ENCODE measurements at regions not wholly inside any gene's neighbourhood (a gene's known extent, or its start where the extent isn't known, plus 50 kb on each side); places are given as distances from the start of the nearest gene placed in this dataset.

GRCh38 chr11:115741376-115742107 is 237.3 kb upstream of the CADM1 start:
- peak overlapping the region; percentile 17 for H3K27ac Mint-ChIP-seq
- peaks cover 46% of the 10 kb centered on the region for H3K4me1 Mint-ChIP-seq (ENCODE audit: unreplicated experiment)
- TF ChIP-seq, protein P1, sequence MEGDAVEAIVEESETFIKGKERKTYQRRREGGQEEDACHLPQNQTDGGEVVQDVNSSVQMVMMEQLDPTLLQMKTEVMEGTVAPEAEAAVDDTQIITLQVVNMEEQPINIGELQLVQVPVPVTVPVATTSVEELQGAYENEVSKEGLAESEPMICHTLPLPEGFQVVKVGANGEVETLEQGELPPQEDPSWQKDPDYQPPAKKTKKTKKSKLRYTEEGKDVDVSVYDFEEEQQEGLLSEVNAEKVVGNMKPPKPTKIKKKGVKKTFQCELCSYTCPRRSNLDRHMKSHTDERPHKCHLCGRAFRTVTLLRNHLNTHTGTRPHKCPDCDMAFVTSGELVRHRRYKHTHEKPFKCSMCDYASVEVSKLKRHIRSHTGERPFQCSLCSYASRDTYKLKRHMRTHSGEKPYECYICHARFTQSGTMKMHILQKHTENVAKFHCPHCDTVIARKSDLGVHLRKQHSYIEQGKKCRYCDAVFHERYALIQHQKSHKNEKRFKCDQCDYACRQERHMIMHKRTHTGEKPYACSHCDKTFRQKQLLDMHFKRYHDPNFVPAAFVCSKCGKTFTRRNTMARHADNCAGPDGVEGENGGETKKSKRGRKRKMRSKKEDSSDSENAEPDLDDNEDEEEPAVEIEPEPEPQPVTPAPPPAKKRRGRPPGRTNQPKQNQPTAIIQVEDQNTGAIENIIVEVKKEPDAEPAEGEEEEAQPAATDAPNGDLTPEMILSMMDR (conservative IDR thresholded peaks at IDR 0.05): no peak
- H3K4me3 Mint-ChIP-seq: peak overlapping the region; percentile 32
- H3K27me3 Mint-ChIP-seq: peaks cover 28% of the 10 kb centered on the region
- DNase-seq (ENCODE audit: extremely low spot score, unreplicated experiment): no peak
- peaks cover 8% of the 10 kb centered on the region for H3K9me3 Mint-ChIP-seq
- H3K36me3 Mint-ChIP-seq: no peaks in the 10 kb centered on the region

GRCh38 chr11:115740324-115740723 is 236.1 kb upstream of the CADM1 start:
- DNase-seq (ENCODE audit: extremely low spot score, unreplicated experiment): no peak
- Mint-ChIP-seq H3K36me3 (no peaks in the 10 kb centered on the region), H3K4me1 (ENCODE audit: unreplicated experiment) (peaks cover 37% of the 10 kb centered on the region), H3K9me3 (peaks cover 8% of the 10 kb centered on the region), H3K27me3 (peaks cover 25% of the 10 kb centered on the region), H3K4me3 (no peak overlapping the region), H3K27ac (no peak overlapping the region)
- TF ChIP-seq, protein P1 (conservative IDR thresholded peaks at IDR 0.05): no peak

DNA sequence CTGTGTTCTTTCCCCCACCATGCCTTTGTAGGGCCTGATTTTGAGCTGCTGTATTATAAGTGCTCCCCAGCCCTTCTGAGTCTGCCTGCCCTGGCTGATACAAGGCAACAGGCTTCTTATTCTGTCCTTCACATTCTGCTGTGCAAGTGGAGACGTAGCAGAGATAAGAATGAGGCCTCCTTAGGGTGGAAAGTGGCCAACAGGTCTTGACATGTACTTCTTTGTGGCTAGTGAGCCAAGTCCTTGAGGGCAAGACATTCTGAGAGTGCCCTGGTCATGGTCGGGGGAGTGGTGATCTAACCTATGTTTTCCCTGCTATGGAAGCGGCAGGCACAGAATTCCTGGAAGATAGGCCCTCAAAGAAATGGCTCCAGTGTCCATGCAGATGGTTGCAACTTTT is 235.7 kb upstream of the CADM1 start:
- Mint-ChIP-seq H3K36me3 (no peaks in the 10 kb centered on the region), H3K4me1 (ENCODE audit: unreplicated experiment) (peaks cover 32% of the 10 kb centered on the region), H3K4me3 (no peak overlapping the region), H3K9me3 (peaks cover 8% of the 10 kb centered on the region), H3K27me3 (peaks cover 21% of the 10 kb centered on the region), H3K27ac (no peak overlapping the region)
- TF ChIP-seq, protein P1 (conservative IDR thresholded peaks at IDR 0.05): no peak
- no peak for DNase-seq (ENCODE audit: extremely low spot score, unreplicated experiment)

DNA sequence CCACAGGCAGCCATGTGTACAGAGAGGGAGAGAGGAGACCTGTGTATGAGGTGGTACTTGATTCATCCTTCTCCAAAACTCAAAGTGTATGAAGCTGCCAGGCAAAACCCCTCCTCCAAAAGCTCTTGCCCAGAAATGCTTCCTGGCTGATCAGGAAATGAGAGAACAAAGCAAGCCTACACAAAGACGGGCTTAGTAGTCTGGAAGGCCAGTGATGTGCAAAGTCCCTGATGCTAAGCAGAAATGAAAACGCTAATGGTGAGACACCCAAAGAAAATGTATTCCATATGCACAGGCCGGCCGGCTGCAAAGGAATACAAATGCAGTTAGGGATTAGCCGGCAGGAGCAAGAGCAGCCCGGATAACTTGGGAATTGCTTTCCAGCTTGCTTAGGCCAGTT is 234.9 kb upstream of the CADM1 start:
- DNase-seq (ENCODE audit: extremely low spot score, unreplicated experiment): no peak
- TF ChIP-seq, protein P1 (conservative IDR thresholded peaks at IDR 0.05): no peak
- Mint-ChIP-seq H3K36me3 (no peaks in the 10 kb centered on the region), H3K27me3 (peaks cover 20% of the 10 kb centered on the region), H3K9me3 (peaks cover 8% of the 10 kb centered on the region), H3K4me1 (ENCODE audit: unreplicated experiment) (peaks cover 26% of the 10 kb centered on the region), H3K27ac (no peak overlapping the region), H3K4me3 (no peak overlapping the region)

DNA sequence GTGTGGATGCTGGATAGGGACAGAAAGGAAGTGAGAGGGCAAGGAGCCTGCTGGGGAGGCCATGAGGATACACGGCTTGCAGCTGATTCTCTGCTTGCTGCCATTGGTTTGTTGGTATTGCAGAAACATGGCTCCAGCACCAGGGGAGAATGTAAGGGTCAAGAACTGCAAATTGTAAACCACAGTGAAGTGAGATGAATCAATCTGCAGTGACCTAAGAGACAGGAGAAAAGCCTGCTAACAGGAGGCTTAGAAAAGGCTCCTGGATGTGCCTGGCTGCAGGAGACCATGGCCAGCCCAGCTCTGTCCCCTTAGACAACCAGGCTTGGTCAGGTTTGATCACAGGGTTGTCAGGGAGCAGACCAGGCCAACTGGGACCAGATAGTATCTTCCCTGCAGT is 233.7 kb upstream of the CADM1 start:
- DNase-seq (ENCODE audit: extremely low spot score, unreplicated experiment): no peak
- Mint-ChIP-seq H3K27me3 (peaks cover 10% of the 10 kb centered on the region), H3K9me3 (peaks cover 8% of the 10 kb centered on the region), H3K27ac (no peak overlapping the region), H3K4me3 (no peak overlapping the region), H3K36me3 (no peaks in the 10 kb centered on the region), H3K4me1 (ENCODE audit: unreplicated experiment) (peaks cover 17% of the 10 kb centered on the region)
- TF ChIP-seq, protein P1 (conservative IDR thresholded peaks at IDR 0.05): no peak

Data from type B pancreatic cell (in vitro differentiated cells).